Thoracic aorta (tissue), 2 donors: ENCODE measurements at regions not wholly inside any gene's neighbourhood (a gene's known extent, or its start where the extent isn't known, plus 50 kb on each side); places are given as distances from the start of the nearest gene placed in this dataset.

ENCODE experiments used
- ATAC-seq: fragments of 150-250 bp; one replicate; pipeline ENCODE4 v1.8.0; 2017; ENCODE audit warnings: low read depth; ENCODE audit not compliant: insufficient number of reproducible peaks, low FRiP score
- DNase-seq: peaks from one replicate; pipeline ENCODE4 v3.0.0-alpha.2; 2020; ENCODE audit warnings: low spot score
- H3K27ac ChIP-seq, 2 donors: fragments of 200-600 bp; sonication (generic); 1 replicate in 1 of 2; 2 replicates in 1 of 2; pipeline ENCODE4 v1.5.1; 2016; ENCODE audit warnings: mild to moderate bottlenecking in 2 of 2, moderate library complexity in 2 of 2
- H3K27me3 ChIP-seq: fragments of 200-600 bp; sonication (generic); replicated peaks from 2 replicates; pipeline ENCODE4 v1.6.0; 2016; ENCODE audit warnings: mild to moderate bottlenecking; ENCODE audit not compliant: insufficient read depth
- H3K36me3 ChIP-seq: fragments of 200-600 bp; sonication (generic); one replicate; pipeline ENCODE4 v1.5.1; 2016
- H3K4me1 ChIP-seq, 2 donors: fragments of 200-600 bp; sonication (generic); 1 replicate in 1 of 2; 2 replicates in 1 of 2; pipeline versions ENCODE4 v1.5.1 to v1.6.0; 2016; ENCODE audit warnings: low read depth in 2 of 2, mild to moderate bottlenecking in 1 of 2; ENCODE audit not compliant: control insufficient read depth in 1 of 2
- H3K4me3 ChIP-seq: fragments of 200-600 bp; sonication (generic); 2 replicates; pipeline ENCODE4 v1.5.1; 2016; ENCODE audit warnings: mild to moderate bottlenecking
- H3K9me3 ChIP-seq: fragments of 200-600 bp; sonication (generic); 2 replicates; pipeline ENCODE4 v1.5.1; 2016
- CTCF ChIP-seq: fragments of 200-600 bp; sonication (generic); IDR thresholded peaks from one replicate; pipeline ENCODE4 v1.5.1; 2019; ENCODE audit warnings: antibody characterized with exemption

DNA sequence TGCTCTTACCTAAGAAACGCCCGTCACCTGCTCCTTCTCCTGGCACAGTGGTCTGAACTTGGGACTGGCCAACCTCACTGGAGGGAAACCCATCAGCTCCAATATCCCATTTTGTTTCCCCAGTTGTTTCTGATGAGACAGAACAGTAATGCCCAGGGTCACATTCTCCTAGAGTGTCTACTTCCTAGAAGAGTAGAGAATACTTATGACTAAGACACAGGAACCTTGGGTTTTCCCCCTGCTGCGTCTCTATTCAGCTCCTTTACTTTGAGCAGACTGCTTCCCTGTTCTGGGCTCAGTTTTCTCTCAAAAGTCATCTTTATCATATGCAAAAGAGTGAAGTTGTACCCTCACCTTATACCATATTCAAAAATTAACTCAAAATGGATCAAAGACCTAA, 79.4 kb downstream of the POLR2M start:
- no peak for TF ChIP-seq CTCF
- Histone ChIP-seq H3K4me3 (no peak overlapping the region), H3K27ac (no peak overlapping the region), H3K9me3 (no peaks in the 10 kb centered on the region), H3K36me3 (no peaks in the 10 kb centered on the region), H3K27me3 (no peaks in the 10 kb centered on the region), H3K4me1 (peaks cover 0 to 6% of the 10 kb centered on the region in 2 donors)
- ATAC-seq (no peak), DNase-seq (no peak)

DNA sequence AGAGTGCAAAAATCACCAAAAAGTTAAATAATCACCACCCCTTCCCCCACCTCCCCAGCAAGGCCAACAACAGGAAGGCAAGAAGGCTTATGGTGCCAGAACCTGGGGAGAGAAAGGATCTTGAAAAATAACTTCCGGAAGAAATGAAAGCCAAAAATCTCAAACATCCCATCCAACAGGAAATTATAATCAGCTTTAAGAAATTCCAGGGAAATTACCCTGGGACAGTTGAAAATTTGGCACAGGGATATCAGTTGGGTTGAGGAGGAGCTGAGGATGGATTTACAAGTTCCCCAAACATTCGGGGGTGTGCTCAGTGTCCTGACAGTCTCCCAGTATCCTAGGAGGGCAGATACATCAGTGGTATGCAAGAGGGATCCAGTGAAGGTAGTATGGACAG, 82.7 kb downstream of the POLR2M start:
- ATAC-seq (no peak), DNase-seq (no peak)
- Histone ChIP-seq H3K27ac (no peak overlapping the region), H3K4me3 (no peak overlapping the region), H3K36me3 (no peaks in the 10 kb centered on the region), H3K27me3 (no peaks in the 10 kb centered on the region), H3K9me3 (no peaks in the 10 kb centered on the region), H3K4me1 (no peaks in the 10 kb centered on the region)
- no peak for TF ChIP-seq CTCF

DNA sequence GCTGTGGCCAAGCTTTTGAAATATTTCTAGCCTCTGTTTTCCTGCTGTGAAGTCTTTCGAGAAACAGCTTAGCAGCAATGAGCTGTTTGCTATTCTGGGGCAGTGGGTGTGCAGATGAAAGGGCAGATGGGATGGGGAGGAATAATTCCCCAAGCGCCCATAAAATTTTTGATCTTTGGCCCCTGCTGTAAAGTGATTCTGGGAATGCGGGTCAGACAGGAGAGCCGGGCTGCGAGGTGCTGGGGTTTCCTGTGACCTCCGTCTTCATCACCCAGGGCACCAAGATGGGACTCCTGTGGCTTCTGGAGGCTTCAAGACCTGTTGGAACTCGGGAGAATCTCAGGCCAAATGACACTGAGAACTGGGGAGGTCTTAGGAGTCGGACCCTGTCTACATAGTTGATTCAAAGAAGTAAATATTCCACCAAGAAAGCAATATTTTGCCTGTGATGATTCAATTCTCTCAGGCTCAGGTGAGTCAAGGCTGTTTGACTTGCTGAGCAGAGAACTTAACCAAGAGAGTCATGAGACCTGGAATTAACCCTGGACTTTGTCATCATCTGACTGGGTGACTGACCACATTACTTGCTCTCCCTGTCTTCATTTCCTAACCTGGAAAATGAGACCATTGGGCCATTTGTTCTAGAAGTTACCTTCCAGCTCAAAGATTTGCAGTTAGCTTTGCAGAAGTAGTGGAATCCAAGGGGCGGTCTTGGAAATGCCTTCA, 86.4 kb downstream of the POLR2M start:
- DNase-seq: no peak
- Histone ChIP-seq H3K27ac (no peak overlapping the region), H3K36me3 (no peaks in the 10 kb centered on the region), H3K9me3 (no peaks in the 10 kb centered on the region), H3K4me3 (no peak overlapping the region), H3K27me3 (no peaks in the 10 kb centered on the region), H3K4me1 (peaks cover 0 to 11% of the 10 kb centered on the region in 2 donors)
- ATAC-seq: no peak
- no peak for TF ChIP-seq CTCF

DNA sequence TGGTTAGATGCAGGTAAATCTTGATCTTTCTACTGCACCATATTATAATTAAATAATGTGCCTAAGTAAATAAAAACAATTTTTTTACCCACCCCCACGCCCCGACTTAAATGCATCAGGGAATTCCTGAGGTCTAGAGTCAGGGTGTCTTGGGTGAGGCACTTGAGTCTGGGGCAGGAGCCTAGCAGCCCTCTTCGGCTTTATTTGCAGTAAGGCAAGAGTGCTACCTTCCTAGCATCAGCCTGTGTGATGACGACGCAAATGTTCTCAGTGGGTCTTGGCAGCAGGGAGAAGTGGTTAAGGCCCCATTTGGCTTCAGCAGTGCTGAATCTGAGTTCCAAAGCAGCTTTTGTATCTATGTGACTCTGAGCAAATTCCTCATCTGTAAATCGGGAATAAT, 88.7 kb downstream of the POLR2M start:
- ATAC-seq (no peak), DNase-seq (no peak)
- no peak for TF ChIP-seq CTCF

DNA sequence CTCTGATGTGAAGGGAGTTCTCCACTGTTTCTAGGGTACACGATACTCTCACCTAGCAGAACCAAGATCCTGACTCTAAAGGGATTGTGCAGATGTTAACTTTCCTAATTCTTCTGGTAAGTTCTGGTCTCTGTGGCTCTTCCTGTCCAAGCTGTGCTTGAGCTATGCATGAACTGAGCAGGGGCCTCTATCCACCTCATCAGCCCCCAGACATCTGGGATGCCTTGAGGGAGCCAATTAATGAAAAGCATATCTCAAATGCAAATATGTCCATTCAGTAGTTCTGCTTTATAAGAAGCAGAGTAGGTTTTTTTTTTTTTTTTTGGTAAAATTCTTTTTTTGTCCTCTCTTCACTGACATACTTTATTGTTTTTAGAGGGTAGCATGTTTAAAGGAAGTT, 89.6 kb downstream of the POLR2M start:
- no peak overlapping the region for H3K4me3 ChIP-seq
- TF ChIP-seq CTCF: no peak
- no peaks in the 10 kb centered on the region for H3K27me3 ChIP-seq
- no peaks in the 10 kb centered on the region for H3K36me3 ChIP-seq
- peaks cover 0 to 18% of the 10 kb centered on the region in 2 donors for H3K4me1 ChIP-seq
- no peaks in the 10 kb centered on the region for H3K9me3 ChIP-seq
- ATAC-seq (no peak), DNase-seq (no peak)
- no peak overlapping the region for H3K27ac ChIP-seq

More for the DNA sequence above, 88.7 kb downstream of the POLR2M start:
- Histone ChIP-seq H3K36me3 (no peaks in the 10 kb centered on the region), H3K9me3 (no peaks in the 10 kb centered on the region), H3K4me1 (peaks cover 0 to 18% of the 10 kb centered on the region in 2 donors), H3K4me3 (no peak overlapping the region), H3K27me3 (no peaks in the 10 kb centered on the region), H3K27ac (no peak overlapping the region)
